ENCODE measurements at regions not wholly inside any gene's neighbourhood (a gene's known extent, or its start where the extent isn't known, plus 50 kb on each side); places are given as distances from the start of the nearest gene placed in this dataset.

- no peak for TF ChIP-seq CHD7 (IDR thresholded peaks at IDR 0.05; ENCODE audit: insufficient replicate concordance, low read length)
- no peak for TF ChIP-seq EP300 (IDR thresholded peaks at IDR 0.05; ENCODE audit: borderline replicate concordance in 1 of 2, low read depth in 2 of 2, low read length in 2 of 2)
- TF ChIP-seq HDAC6 (IDR thresholded peaks at IDR 0.05; ENCODE audit: low read depth, low read length), result no peak
- TF ChIP-seq TBP (IDR thresholded peaks at IDR 0.05; ENCODE audit: low read depth, low read length), result no peak
- no peak for TF ChIP-seq BCL11A (IDR thresholded peaks at IDR 0.05; ENCODE audit: low read depth in 2 of 2, low read length in 2 of 2)
- TF ChIP-seq RNF2 (IDR thresholded peaks at IDR 0.05; ENCODE audit: borderline replicate concordance, low read depth, low read length, missing control alignments, poor library complexity, severe bottlenecking), result no peak
- no peak for TF ChIP-seq SP1 (IDR thresholded peaks at IDR 0.05; ENCODE audit: low read depth, low read length)
Measured at GRCh38 chr1:56033321-56034037, 545.9 kb downstream of the PLPP3 start (continued).
